ENCODE measurements at regions not wholly inside any gene's neighbourhood (a gene's known extent, or its start where the extent isn't known, plus 50 kb on each side); places are given as distances from the start of the nearest gene placed in this dataset.

- no peaks in the 10 kb centered on the region for H3K4me1 ChIP-seq (ENCODE audit: control insufficient read depth in 1 of 2, insufficient read depth in 2 of 2, low read length in 2 of 2)
- H3K9me3 ChIP-seq (ENCODE audit: control insufficient read depth, low read length), result no peaks in the 10 kb centered on the region
- WGBS, 2 donors, result 72 to 98% methylated on average over 4 of the region's 4 CpGs
- H3K27me3 ChIP-seq (ENCODE audit: control insufficient read depth in 1 of 2, insufficient read depth in 2 of 2, low read length in 1 of 2), result no peaks in the 10 kb centered on the region
- DNase-seq (no peak), ATAC-seq (ENCODE audit: low FRiP score) (no peak)
- intact Hi-C loops (cut with DNase I), result no loop called here
- H3K36me3 ChIP-seq (ENCODE audit: control insufficient read depth in 1 of 2, insufficient read depth in 2 of 2, low read length in 1 of 2), result no peaks in the 10 kb centered on the region
- H3K4me3 ChIP-seq (ENCODE audit: low read length in 2 of 2), result no peak overlapping the region
- no peak overlapping the region for H3K27ac ChIP-seq (ENCODE audit: low read depth in 1 of 2, low read length in 2 of 2)
Observed at GRCh38 chr5:106566031-106566430, 1104.7 kb downstream of the EFNA5 start.

- H3K27ac ChIP-seq (ENCODE audit: low read depth in 1 of 2, low read length in 2 of 2), result no peak overlapping the region
- H3K36me3 ChIP-seq (ENCODE audit: control insufficient read depth in 1 of 2, insufficient read depth in 2 of 2, low read length in 1 of 2), result no peaks in the 10 kb centered on the region
- intact Hi-C loops (cut with DNase I), result no loop called here
- WGBS, 2 donors, result 24 to 31% methylated on average over 2 of the region's 2 CpGs
- DNase-seq (no peak), ATAC-seq (ENCODE audit: low FRiP score) (no peak)
- no peaks in the 10 kb centered on the region for H3K4me1 ChIP-seq (ENCODE audit: control insufficient read depth in 1 of 2, insufficient read depth in 2 of 2, low read length in 2 of 2)
- H3K4me3 ChIP-seq (ENCODE audit: low read length in 2 of 2), result no peak overlapping the region
- H3K9me3 ChIP-seq (ENCODE audit: control insufficient read depth, low read length), result peaks cover 5% of the 10 kb centered on the region
- H3K27me3 ChIP-seq (ENCODE audit: control insufficient read depth in 1 of 2, insufficient read depth in 2 of 2, low read length in 1 of 2), result peaks cover 0 to 2% of the 10 kb centered on the region in 2 donors
Observed at GRCh38 chr5:106545325-106545724, 1125.4 kb downstream of the EFNA5 start.

- intact Hi-C loops (cut with DNase I), result no loop called here
- DNase-seq (no peak), ATAC-seq (ENCODE audit: low FRiP score) (no peak)
Observed at GRCh38 chr5:106543330-106543729, 1127.4 kb downstream of the EFNA5 start.

GRCh38 chr5:106530150-106530549 lies 1140.6 kb downstream of the EFNA5 start:
- ATAC-seq (ENCODE audit: low FRiP score), result no peak
- H3K27me3 ChIP-seq (ENCODE audit: control insufficient read depth in 1 of 2, insufficient read depth in 2 of 2, low read length in 1 of 2), result no peaks in the 10 kb centered on the region
- DNase-seq, result no peak
- H3K4me3 ChIP-seq (ENCODE audit: low read length in 2 of 2), result no peak overlapping the region
- H3K4me1 ChIP-seq (ENCODE audit: control insufficient read depth in 1 of 2, insufficient read depth in 2 of 2, low read length in 2 of 2), result no peaks in the 10 kb centered on the region
- no peaks in the 10 kb centered on the region for H3K9me3 ChIP-seq (ENCODE audit: control insufficient read depth, low read length)
- H3K27ac ChIP-seq (ENCODE audit: low read depth in 1 of 2, low read length in 2 of 2), result no peak overlapping the region
- intact Hi-C loops (cut with DNase I), result no loop called here
- no peaks in the 10 kb centered on the region for H3K36me3 ChIP-seq (ENCODE audit: control insufficient read depth in 1 of 2, insufficient read depth in 2 of 2, low read length in 1 of 2)

More at GRCh38 chr5:106543330-106543729, 1127.4 kb downstream of the EFNA5 start:
- WGBS, 2 donors, result 87 to 89% methylated on average over 1 of the region's 1 CpG
- H3K27ac ChIP-seq (ENCODE audit: low read depth in 1 of 2, low read length in 2 of 2), result no peak overlapping the region
- no peaks in the 10 kb centered on the region for H3K4me1 ChIP-seq (ENCODE audit: control insufficient read depth in 1 of 2, insufficient read depth in 2 of 2, low read length in 2 of 2)
- no peaks in the 10 kb centered on the region for H3K36me3 ChIP-seq (ENCODE audit: control insufficient read depth in 1 of 2, insufficient read depth in 2 of 2, low read length in 1 of 2)
- peaks cover 5% of the 10 kb centered on the region for H3K9me3 ChIP-seq (ENCODE audit: control insufficient read depth, low read length)
- H3K27me3 ChIP-seq (ENCODE audit: control insufficient read depth in 1 of 2, insufficient read depth in 2 of 2, low read length in 1 of 2), result peaks cover 0 to 2% of the 10 kb centered on the region in 2 donors
- H3K4me3 ChIP-seq (ENCODE audit: low read length in 2 of 2), result no peak overlapping the region

- Histone ChIP-seq H3K27me3 (ENCODE audit: control insufficient read depth in 1 of 2, insufficient read depth in 2 of 2, low read length in 1 of 2) (no peaks in the 10 kb centered on the region), H3K4me3 (ENCODE audit: low read length in 2 of 2) (no peak overlapping the region), H3K9me3 (ENCODE audit: control insufficient read depth, low read length) (no peaks in the 10 kb centered on the region), H3K4me1 (ENCODE audit: control insufficient read depth in 1 of 2, insufficient read depth in 2 of 2, low read length in 2 of 2) (no peaks in the 10 kb centered on the region), H3K27ac (ENCODE audit: low read depth in 1 of 2, low read length in 2 of 2) (no peak overlapping the region), H3K36me3 (ENCODE audit: control insufficient read depth in 1 of 2, insufficient read depth in 2 of 2, low read length in 1 of 2) (no peaks in the 10 kb centered on the region)
- DNase-seq (no peak), ATAC-seq (ENCODE audit: low FRiP score) (no peak)
- WGBS, 2 donors, result 97 to 98% methylated on average over 3 of the region's 3 CpGs
- intact Hi-C loops (cut with DNase I), result no loop called here
Observed at GRCh38 chr5:106525438-106525837, 1145.3 kb downstream of the EFNA5 start.

GRCh38 chr5:106523852-106524251 lies 1146.9 kb downstream of the EFNA5 start:
- Histone ChIP-seq H3K27me3 (ENCODE audit: control insufficient read depth in 1 of 2, insufficient read depth in 2 of 2, low read length in 1 of 2) (no peaks in the 10 kb centered on the region), H3K4me1 (ENCODE audit: control insufficient read depth in 1 of 2, insufficient read depth in 2 of 2, low read length in 2 of 2) (no peaks in the 10 kb centered on the region), H3K36me3 (ENCODE audit: control insufficient read depth in 1 of 2, insufficient read depth in 2 of 2, low read length in 1 of 2) (no peaks in the 10 kb centered on the region), H3K9me3 (ENCODE audit: control insufficient read depth, low read length) (no peaks in the 10 kb centered on the region), H3K27ac (ENCODE audit: low read depth in 1 of 2, low read length in 2 of 2) (no peak overlapping the region), H3K4me3 (ENCODE audit: low read length in 2 of 2) (no peak overlapping the region)
- intact Hi-C loops (cut with DNase I), result no loop called here
- DNase-seq, result no peak
- ATAC-seq (ENCODE audit: low FRiP score), result no peak

- no peaks in the 10 kb centered on the region for H3K36me3 ChIP-seq (ENCODE audit: control insufficient read depth in 1 of 2, insufficient read depth in 2 of 2, low read length in 1 of 2)
- intact Hi-C loops (cut with DNase I), result no loop called here
- 56 to 73% methylated on average over 6 of the region's 6 CpGs for WGBS, 2 donors
- H3K9me3 ChIP-seq (ENCODE audit: control insufficient read depth, low read length), result no peaks in the 10 kb centered on the region
- no peak overlapping the region for H3K27ac ChIP-seq (ENCODE audit: low read depth in 1 of 2, low read length in 2 of 2)
- no peak overlapping the region for H3K4me3 ChIP-seq (ENCODE audit: low read length in 2 of 2)
- H3K27me3 ChIP-seq (ENCODE audit: control insufficient read depth in 1 of 2, insufficient read depth in 2 of 2, low read length in 1 of 2), result no peaks in the 10 kb centered on the region
- DNase-seq, result no peak
- ATAC-seq (ENCODE audit: low FRiP score), result no peak
- no peaks in the 10 kb centered on the region for H3K4me1 ChIP-seq (ENCODE audit: control insufficient read depth in 1 of 2, insufficient read depth in 2 of 2, low read length in 2 of 2)
Observed at GRCh38 chr5:106522296-106522695, 1148.4 kb downstream of the EFNA5 start.

- H3K27ac ChIP-seq (ENCODE audit: low read depth in 1 of 2, low read length in 2 of 2), result no peak overlapping the region
- no peaks in the 10 kb centered on the region for H3K4me1 ChIP-seq (ENCODE audit: control insufficient read depth in 1 of 2, insufficient read depth in 2 of 2, low read length in 2 of 2)
- no peaks in the 10 kb centered on the region for H3K9me3 ChIP-seq (ENCODE audit: control insufficient read depth, low read length)
- H3K27me3 ChIP-seq (ENCODE audit: control insufficient read depth in 1 of 2, insufficient read depth in 2 of 2, low read length in 1 of 2), result no peaks in the 10 kb centered on the region
- WGBS, 2 donors, result 21 to 26% methylated on average over 2 of the region's 2 CpGs
- no peak for DNase-seq
- ATAC-seq (ENCODE audit: low FRiP score), result no peak
- no peaks in the 10 kb centered on the region for H3K36me3 ChIP-seq (ENCODE audit: control insufficient read depth in 1 of 2, insufficient read depth in 2 of 2, low read length in 1 of 2)
- no peak overlapping the region for H3K4me3 ChIP-seq (ENCODE audit: low read length in 2 of 2)
- intact Hi-C loops (cut with DNase I), result no loop called here
Observed at GRCh38 chr5:106521701-106522100, 1149.0 kb downstream of the EFNA5 start.

- no peaks in the 10 kb centered on the region for H3K9me3 ChIP-seq (ENCODE audit: control insufficient read depth, low read length)
- no peaks in the 10 kb centered on the region for H3K36me3 ChIP-seq (ENCODE audit: control insufficient read depth in 1 of 2, insufficient read depth in 2 of 2, low read length in 1 of 2)
- ATAC-seq (ENCODE audit: low FRiP score), result no peak
- intact Hi-C loops (cut with DNase I), result no loop called here
- no peak overlapping the region for H3K27ac ChIP-seq (ENCODE audit: low read depth in 1 of 2, low read length in 2 of 2)
- no peaks in the 10 kb centered on the region for H3K4me1 ChIP-seq (ENCODE audit: control insufficient read depth in 1 of 2, insufficient read depth in 2 of 2, low read length in 2 of 2)
- DNase-seq, result no peak
- no peak overlapping the region for H3K4me3 ChIP-seq (ENCODE audit: low read length in 2 of 2)
- H3K27me3 ChIP-seq (ENCODE audit: control insufficient read depth in 1 of 2, insufficient read depth in 2 of 2, low read length in 1 of 2), result no peaks in the 10 kb centered on the region
Observed at GRCh38 chr5:106510321-106510720, 1160.4 kb downstream of the EFNA5 start.

All from aorta (tissue), 5 donors.